ENCODE measurements at regions not wholly inside any gene's neighbourhood (a gene's known extent, or its start where the extent isn't known, plus 50 kb on each side); places are given as distances from the start of the nearest gene placed in this dataset.
"Not testable (repeated sequence)": the region's sequence is repeated elsewhere in the genome, so short reads cannot be mapped to it uniquely, and the experiment has no call there.

GRCh38 chr10:23859598-23859997 is 349.3 kb upstream of the KIAA1217 start:
- H3K27ac ChIP-seq (ENCODE audit: low read depth, low read length), result no peak overlapping the region
- no peak overlapping the region for H2AFZ ChIP-seq (ENCODE audit: insufficient read depth, low read length, poor library complexity)
- H3K79me2 ChIP-seq (ENCODE audit: control insufficient read depth, insufficient read depth, low read length, poor library complexity), result no peaks in the 10 kb centered on the region
- H3K4me3 ChIP-seq (ENCODE audit: low read depth, low read length), result no peak overlapping the region
- no peaks in the 10 kb centered on the region for H3K4me1 ChIP-seq (ENCODE audit: control insufficient read depth in 1 of 2, insufficient read depth in 2 of 2, low read length in 2 of 2)
- H3K9me3 ChIP-seq (ENCODE audit: insufficient read depth, low read depth, low read length), result peaks cover 2% of the 10 kb centered on the region
- H2AK5ac ChIP-seq (ENCODE audit: low read length), result no peak overlapping the region
- no peaks in the 10 kb centered on the region for H3K36me3 ChIP-seq (ENCODE audit: control insufficient read depth in 1 of 2, insufficient read depth in 2 of 2, low read length in 2 of 2)
- no peak overlapping the region for H4K91ac ChIP-seq (ENCODE audit: low read depth, low read length)
- H2BK12ac ChIP-seq (ENCODE audit: low read length), result no peak overlapping the region
- H3K79me1 ChIP-seq (ENCODE audit: low read length), result no peaks in the 10 kb centered on the region
- no peak overlapping the region for H3K18ac ChIP-seq (ENCODE audit: low read length)
- H2BK5ac ChIP-seq (ENCODE audit: low read depth, low read length, poor library complexity), result no peak overlapping the region
- H3K9ac ChIP-seq (ENCODE audit: low read length), result no peak overlapping the region
- no peak overlapping the region for H3K4ac ChIP-seq (ENCODE audit: low read depth, low read length)
- H3K23ac ChIP-seq (ENCODE audit: low read length), result no peak overlapping the region
- DNase-seq, result no peak
- H3K27me3 ChIP-seq (ENCODE audit: insufficient read depth, low read length), result no peaks in the 10 kb centered on the region
- no peak overlapping the region for H3K14ac ChIP-seq (ENCODE audit: low read length)
- H4K8ac ChIP-seq (ENCODE audit: low read depth, low read length), result no peak overlapping the region
- no peak overlapping the region for H4K12ac ChIP-seq (ENCODE audit: low read depth, low read length)
- no peak overlapping the region for H3K4me2 ChIP-seq (ENCODE audit: low read length)
- WGBS (ENCODE audit: extremely low coverage, insufficient coverage, insufficient read length), result no CpG with 5 or more reads among the region's 1 CpG
- no peak overlapping the region for H2BK120ac ChIP-seq (ENCODE audit: insufficient read depth, low read length, poor library complexity)

GRCh38 chr10:23864631-23865147 is 344.2 kb upstream of the KIAA1217 start:
- H3K9me3 ChIP-seq (ENCODE audit: insufficient read depth, low read depth, low read length), result peaks cover 2% of the 10 kb centered on the region
- no peak overlapping the region for H3K4ac ChIP-seq (ENCODE audit: low read depth, low read length)
- H2AK5ac ChIP-seq (ENCODE audit: low read length), result no peak overlapping the region
- no peak overlapping the region for H3K4me2 ChIP-seq (ENCODE audit: low read length)
- no peaks in the 10 kb centered on the region for H3K79me1 ChIP-seq (ENCODE audit: low read length)
- DNase-seq, result no peak
- H3K23ac ChIP-seq (ENCODE audit: low read length), result no peak overlapping the region
- no peak overlapping the region for H2BK5ac ChIP-seq (ENCODE audit: low read depth, low read length, poor library complexity)
- H3K4me3 ChIP-seq (ENCODE audit: low read depth, low read length), result no peak overlapping the region
- no peaks in the 10 kb centered on the region for H3K36me3 ChIP-seq (ENCODE audit: control insufficient read depth in 1 of 2, insufficient read depth in 2 of 2, low read length in 2 of 2)
- H2BK120ac ChIP-seq (ENCODE audit: insufficient read depth, low read length, poor library complexity), result no peak overlapping the region
- no peak overlapping the region for H3K14ac ChIP-seq (ENCODE audit: low read length)
- H3K18ac ChIP-seq (ENCODE audit: low read length), result no peak overlapping the region
- no peak overlapping the region for H2BK12ac ChIP-seq (ENCODE audit: low read length)
- no peak overlapping the region for H3K9ac ChIP-seq (ENCODE audit: low read length)
- H3K79me2 ChIP-seq (ENCODE audit: control insufficient read depth, insufficient read depth, low read length, poor library complexity), result no peaks in the 10 kb centered on the region
- H4K91ac ChIP-seq (ENCODE audit: low read depth, low read length), result no peak overlapping the region
- H2AFZ ChIP-seq (ENCODE audit: insufficient read depth, low read length, poor library complexity), result no peak overlapping the region
- H4K12ac ChIP-seq (ENCODE audit: low read depth, low read length), result no peak overlapping the region
- no peaks in the 10 kb centered on the region for H3K27me3 ChIP-seq (ENCODE audit: insufficient read depth, low read length)
- no peak overlapping the region for H3K27ac ChIP-seq (ENCODE audit: low read depth, low read length)
- H3K4me1 ChIP-seq (ENCODE audit: control insufficient read depth in 1 of 2, insufficient read depth in 2 of 2, low read length in 2 of 2), result no peaks in the 10 kb centered on the region
- no peak overlapping the region for H4K8ac ChIP-seq (ENCODE audit: low read depth, low read length)

DNA sequence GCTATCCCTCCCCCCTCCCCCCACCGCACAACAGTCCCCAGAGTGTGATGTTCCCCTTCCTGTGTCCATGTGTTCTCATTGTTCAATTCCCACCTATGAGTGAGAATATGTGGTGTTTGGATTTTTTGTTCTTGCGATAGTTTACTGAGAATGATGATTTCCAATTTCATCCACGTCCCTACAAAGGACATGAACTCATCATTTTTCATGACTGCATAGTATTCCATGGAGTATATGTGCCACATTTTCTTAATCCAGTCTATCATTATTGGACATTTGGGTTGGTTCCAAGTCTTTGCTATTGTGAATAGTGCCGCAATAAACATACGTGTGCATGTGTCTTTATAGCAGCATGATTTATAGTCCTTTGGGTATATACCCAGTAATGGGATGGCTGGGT is 342.0 kb upstream of the KIAA1217 start:
- not testable (repeated sequence) for H2AK5ac ChIP-seq (ENCODE audit: low read length); H3K79me1 ChIP-seq (ENCODE audit: low read length); H4K91ac ChIP-seq (ENCODE audit: low read depth, low read length); H2BK5ac ChIP-seq (ENCODE audit: low read depth, low read length, poor library complexity); H3K79me2 ChIP-seq (ENCODE audit: control insufficient read depth, insufficient read depth, low read length, poor library complexity); H3K4me1 ChIP-seq (ENCODE audit: control insufficient read depth in 1 of 2, insufficient read depth in 2 of 2, low read length in 2 of 2); H3K27me3 ChIP-seq (ENCODE audit: insufficient read depth, low read length); H3K4ac ChIP-seq (ENCODE audit: low read depth, low read length); H3K23ac ChIP-seq (ENCODE audit: low read length); H3K4me3 ChIP-seq (ENCODE audit: low read depth, low read length); DNase-seq; H3K9ac ChIP-seq (ENCODE audit: low read length); H3K14ac ChIP-seq (ENCODE audit: low read length); H3K4me2 ChIP-seq (ENCODE audit: low read length); H3K18ac ChIP-seq (ENCODE audit: low read length); H2BK12ac ChIP-seq (ENCODE audit: low read length); H2AFZ ChIP-seq (ENCODE audit: insufficient read depth, low read length, poor library complexity); H3K27ac ChIP-seq (ENCODE audit: low read depth, low read length); H3K36me3 ChIP-seq (ENCODE audit: control insufficient read depth in 1 of 2, insufficient read depth in 2 of 2, low read length in 2 of 2); H4K8ac ChIP-seq (ENCODE audit: low read depth, low read length); H3K9me3 ChIP-seq (ENCODE audit: insufficient read depth, low read depth, low read length); H4K12ac ChIP-seq (ENCODE audit: low read depth, low read length); H2BK120ac ChIP-seq (ENCODE audit: insufficient read depth, low read length, poor library complexity)
- no CpG with 5 or more reads among the region's 5 CpGs for WGBS (ENCODE audit: extremely low coverage, insufficient coverage, insufficient read length)

- H3K4me1 ChIP-seq (ENCODE audit: control insufficient read depth in 1 of 2, insufficient read depth in 2 of 2, low read length in 2 of 2), result no peaks in the 10 kb centered on the region
- no peaks in the 10 kb centered on the region for H3K79me1 ChIP-seq (ENCODE audit: low read length)
- no peak overlapping the region for H2AFZ ChIP-seq (ENCODE audit: insufficient read depth, low read length, poor library complexity)
- H3K9me3 ChIP-seq (ENCODE audit: insufficient read depth, low read depth, low read length), result no peaks in the 10 kb centered on the region
- H3K4me2 ChIP-seq (ENCODE audit: low read length), result no peak overlapping the region
- H3K4ac ChIP-seq (ENCODE audit: low read depth, low read length), result no peak overlapping the region
- no peak for DNase-seq
- no peak overlapping the region for H3K27ac ChIP-seq (ENCODE audit: low read depth, low read length)
- no peaks in the 10 kb centered on the region for H3K36me3 ChIP-seq (ENCODE audit: control insufficient read depth in 1 of 2, insufficient read depth in 2 of 2, low read length in 2 of 2)
- no CpG with 5 or more reads among the region's 2 CpGs for WGBS (ENCODE audit: extremely low coverage, insufficient coverage, insufficient read length)
- no peak overlapping the region for H4K12ac ChIP-seq (ENCODE audit: low read depth, low read length)
- no peak overlapping the region for H3K14ac ChIP-seq (ENCODE audit: low read length)
- no peak overlapping the region for H4K91ac ChIP-seq (ENCODE audit: low read depth, low read length)
- H3K18ac ChIP-seq (ENCODE audit: low read length), result no peak overlapping the region
- H3K79me2 ChIP-seq (ENCODE audit: control insufficient read depth, insufficient read depth, low read length, poor library complexity), result no peaks in the 10 kb centered on the region
- H2AK5ac ChIP-seq (ENCODE audit: low read length), result no peak overlapping the region
- H2BK5ac ChIP-seq (ENCODE audit: low read depth, low read length, poor library complexity), result no peak overlapping the region
- H3K27me3 ChIP-seq (ENCODE audit: insufficient read depth, low read length), result no peaks in the 10 kb centered on the region
- H3K23ac ChIP-seq (ENCODE audit: low read length), result no peak overlapping the region
- no peak overlapping the region for H2BK12ac ChIP-seq (ENCODE audit: low read length)
- H2BK120ac ChIP-seq (ENCODE audit: insufficient read depth, low read length, poor library complexity), result no peak overlapping the region
- H3K4me3 ChIP-seq (ENCODE audit: low read depth, low read length), result no peak overlapping the region
- H3K9ac ChIP-seq (ENCODE audit: low read length), result no peak overlapping the region
- H4K8ac ChIP-seq (ENCODE audit: low read depth, low read length), result no peak overlapping the region
Measured at GRCh38 chr10:23868121-23868520, 340.8 kb upstream of the KIAA1217 start.

All from trophoblast cell (in vitro differentiated cells and primary cell).